WTC11 (cell line): ENCODE measurements at regions not wholly inside any gene's neighbourhood (a gene's known extent, or its start where the extent isn't known, plus 50 kb on each side); places are given as distances from the start of the nearest gene placed in this dataset.

ENCODE experiments used
- ATF1 ChIP-seq: sonication (generic); formaldehyde crosslinking; IDR thresholded peaks from 2 replicates; pipeline ENCODE4 v1.8.1; 2023; ENCODE audit warnings: mild to moderate bottlenecking, moderate library complexity, missing genetic modification reagents
- ATF3 ChIP-seq: sonication (generic); formaldehyde crosslinking; conservative IDR thresholded peaks from 2 replicates; pipeline ENCODE4 v1.8.1; 2022; ENCODE audit warnings: mild to moderate bottlenecking, missing genetic modification reagents
- CBFB ChIP-seq: sonication (generic); formaldehyde crosslinking; IDR thresholded peaks from 2 replicates; pipeline ENCODE4 v1.8.1; 2022; ENCODE audit warnings: mild to moderate bottlenecking, low read depth, missing genetic modification reagents
- CTCF ChIP-seq: fragments of 200-600 bp; IDR thresholded peaks from 2 replicates; pipeline ENCODE4 v1.8.0; 2022; ENCODE audit warnings: antibody characterized with exemption
- E2F5 ChIP-seq: sonication (generic); formaldehyde crosslinking; IDR thresholded peaks from 2 replicates; pipeline ENCODE4 v1.8.1; 2022; ENCODE audit warnings: mild to moderate bottlenecking, moderate library complexity, missing genetic modification reagents
- HMGXB4 ChIP-seq: sonication (generic); formaldehyde crosslinking; IDR thresholded peaks from 2 replicates; pipeline ENCODE4 v1.8.1; 2023; ENCODE audit warnings: mild to moderate bottlenecking, moderate library complexity, missing genetic modification reagents
- JUN ChIP-seq: sonication (generic); formaldehyde crosslinking; IDR thresholded peaks from 2 replicates; pipeline ENCODE4 v1.8.0; 2023; ENCODE audit warnings: mild to moderate bottlenecking, missing genetic modification reagents
- MAX ChIP-seq: sonication (generic); formaldehyde crosslinking; IDR thresholded peaks from 2 replicates; pipeline ENCODE4 v1.8.0; 2022; ENCODE audit warnings: mild to moderate bottlenecking, missing genetic modification reagents
- NFYB ChIP-seq: sonication (generic); formaldehyde crosslinking; conservative IDR thresholded peaks from 2 replicates; pipeline ENCODE4 v1.8.0; 2022; ENCODE audit warnings: low read depth, missing genetic modification reagents
- SP1 ChIP-seq: sonication (generic); formaldehyde crosslinking; conservative IDR thresholded peaks from 2 replicates; pipeline ENCODE4 v1.8.1; 2022; ENCODE audit warnings: missing genetic modification reagents
- USF1 ChIP-seq: sonication (generic); formaldehyde crosslinking; IDR thresholded peaks from 2 replicates; pipeline ENCODE4 v1.8.0; 2022; ENCODE audit warnings: mild to moderate bottlenecking, missing genetic modification reagents
- USF2 ChIP-seq: sonication (generic); formaldehyde crosslinking; IDR thresholded peaks from 2 replicates; pipeline ENCODE4 v1.8.1; 2023; ENCODE audit warnings: mild to moderate bottlenecking, missing genetic modification reagents, moderate library complexity
- ZNF416 ChIP-seq: fragments of 250-450 bp; sonication (Bioruptor Pico); IDR thresholded peaks from 2 replicates; pipeline ENCODE4 v1.9.0; 2021; ENCODE audit warnings: mild to moderate bottlenecking, inconsistent platforms
- ZSCAN18 ChIP-seq: fragments of 250-450 bp; sonication (Bioruptor Pico); IDR thresholded peaks from 2 replicates; pipeline ENCODE4 v2.1.2; 2022; ENCODE audit warnings: mild to moderate bottlenecking, moderate library complexity

GRCh38 chr18:73653827-73654226 is 493.8 kb downstream of the FBXO15 start:
- TF ChIP-seq ATF1 (CRISPR knock-in tag) (no peak), CTCF (no peak), ZSCAN18 (CRISPR knock-in tag) (no peak), ZNF416 (no peak), ATF3 (CRISPR knock-in tag) (no peak), NFYB (CRISPR knock-in tag) (no peak), USF1 (CRISPR knock-in tag) (no peak), SP1 (CRISPR knock-in tag) (no peak), USF2 (CRISPR knock-in tag) (no peak), MAX (CRISPR knock-in tag) (no peak), HMGXB4 (CRISPR knock-in tag) (no peak), JUN (no peak), CBFB (CRISPR knock-in tag) (no peak), E2F5 (CRISPR knock-in tag) (no peak)
